Liver (tissue), 8 donors: ENCODE measurements at regions not wholly inside any gene's neighbourhood (a gene's known extent, or its start where the extent isn't known, plus 50 kb on each side); places are given as distances from the start of the nearest gene placed in this dataset.

ENCODE experiments used
- DNase-seq: peaks from one replicate; pipeline ENCODE4 v3.0.0-alpha.2; 2017; ENCODE audit warnings: low spot score
- H3K27ac ChIP-seq, 2 donors: one replicate each; pipeline ENCODE4 v1.7.0; 2013; ENCODE audit warnings: inconsistent platforms in 2 of 2, low read length in 2 of 2, control low read depth in 1 of 2, low read depth in 1 of 2, mild to moderate bottlenecking in 1 of 2
- H3K27me3 ChIP-seq, 4 donors: one replicate each; pipeline versions ENCODE4 v1.6.1 to v1.7.0; 2013; ENCODE audit warnings: low read length in 3 of 4, inconsistent platforms in 1 of 4, mild to moderate bottlenecking in 1 of 4, moderate library complexity in 1 of 4; ENCODE audit not compliant: control insufficient read depth in 4 of 4, insufficient read depth in 4 of 4
- H3K36me3 ChIP-seq, 4 donors: one replicate each; pipeline versions ENCODE4 v1.6.1 to v1.7.0; 2013; ENCODE audit warnings: low read length in 3 of 4, mild to moderate bottlenecking in 3 of 4, low read depth in 1 of 4, moderate library complexity in 1 of 4; ENCODE audit not compliant: control insufficient read depth in 4 of 4, insufficient read depth in 3 of 4
- H3K4me1 ChIP-seq, 4 donors: one replicate each; pipeline versions ENCODE4 v1.6.1 to v1.7.0; 2013; ENCODE audit warnings: low read length in 3 of 4, mild to moderate bottlenecking in 3 of 4, moderate library complexity in 1 of 4; ENCODE audit not compliant: control insufficient read depth in 4 of 4, insufficient read depth in 4 of 4
- H3K4me3 ChIP-seq, 3 donors: one replicate each; pipeline versions ENCODE4 v1.6.1 to v1.7.0; 2013; ENCODE audit warnings: low read length in 3 of 3, control low read depth in 1 of 3, low read depth in 1 of 3, mild to moderate bottlenecking in 1 of 3
- H3K9ac ChIP-seq, 2 donors: one replicate each; pipeline ENCODE4 v1.7.0; 2013; ENCODE audit warnings: low read length in 2 of 2, mild to moderate bottlenecking in 2 of 2, moderate library complexity in 2 of 2, control low read depth in 1 of 2, low read depth in 1 of 2
- H3K9me3 ChIP-seq, 4 donors: one replicate each; pipeline versions ENCODE4 v1.6.1 to v1.7.0; 2013; ENCODE audit warnings: low read length in 3 of 4; ENCODE audit not compliant: control insufficient read depth in 4 of 4
- EGR1 ChIP-seq, 2 donors: IDR thresholded peaks; 2 replicates each; pipeline ENCODE4 v1.6.1; 2016 to 2018; ENCODE audit warnings: antibody characterized with exemption in 2 of 2, low read depth in 2 of 2
- FOXA1 ChIP-seq: IDR thresholded peaks from 2 replicates; pipeline ENCODE4 v1.6.1; 2016; ENCODE audit warnings: antibody characterized with exemption
- FOXA2 ChIP-seq: IDR thresholded peaks from 2 replicates; pipeline ENCODE4 v1.6.1; 2016; ENCODE audit warnings: antibody characterized with exemption
- HNF4A ChIP-seq, 2 donors: conservative IDR thresholded peaks; 2 replicates each; pipeline ENCODE4 v1.6.1; 2016; ENCODE audit warnings: antibody characterized with exemption in 2 of 2, mild to moderate bottlenecking in 2 of 2
- HNF4G ChIP-seq: IDR thresholded peaks from 2 replicates; pipeline ENCODE4 v1.6.1; 2016; ENCODE audit warnings: antibody characterized with exemption
- JUND ChIP-seq, 2 donors: IDR thresholded peaks; 2 replicates each; pipeline ENCODE4 v1.6.1; 2016; ENCODE audit warnings: antibody characterized with exemption in 2 of 2
- NR2F2 ChIP-seq: IDR thresholded peaks from 2 replicates; pipeline ENCODE4 v1.6.1; 2016; ENCODE audit warnings: antibody characterized with exemption
- RAD21 ChIP-seq, 2 donors: IDR thresholded peaks; 2 replicates each; pipeline ENCODE4 v1.6.1; 2016; ENCODE audit warnings: antibody characterized with exemption in 2 of 2, mild to moderate bottlenecking in 2 of 2
- SP1 ChIP-seq: IDR thresholded peaks from 2 replicates; pipeline ENCODE4 v1.6.1; 2018; ENCODE audit warnings: antibody characterized with exemption, mild to moderate bottlenecking
- TAF1 ChIP-seq: conservative IDR thresholded peaks from 2 replicates; pipeline ENCODE4 v1.6.1; 2016; ENCODE audit warnings: antibody characterized with exemption, mild to moderate bottlenecking
- YY1 ChIP-seq: IDR thresholded peaks from 2 replicates; pipeline ENCODE4 v1.6.1; 2016; ENCODE audit warnings: antibody characterized with exemption, mild to moderate bottlenecking
- ZBTB33 ChIP-seq: IDR thresholded peaks from 2 replicates; pipeline ENCODE4 v1.6.1; 2016; ENCODE audit warnings: antibody characterized with exemption
- WGBS: extraction: QIAGEN DNeasy Blood & Tissue Kit; methylation state at CpG from one replicate; pipeline ENCODE4 v1.1.7; 2013; 5-methylcytosine and 5-hydroxymethylcytosine counted together
- TF ChIP-seq, protein P1 (sequence below): IDR thresholded peaks from 2 replicates; pipeline ENCODE4 v1.6.1; 2016; ENCODE audit warnings: antibody characterized with exemption
- TF ChIP-seq, protein P2 (sequence below): IDR thresholded peaks from 2 replicates; pipeline ENCODE4 v1.6.1; 2016; ENCODE audit warnings: antibody characterized with exemption, mild to moderate bottlenecking
- TF ChIP-seq, protein P3 (sequence below): fragments of 150-350 bp; IDR thresholded peaks from 2 replicates; pipeline ENCODE4 v1.5.1; 2017; ENCODE audit warnings: improper control_type of control experiment, low read depth, low read length; ENCODE audit not compliant: missing input control
- TF ChIP-seq, protein P4 (sequence below): IDR thresholded peaks from 2 replicates; pipeline ENCODE4 v1.6.1; 2016; ENCODE audit warnings: antibody characterized with exemption
- donor health status: healthy.
- donor health status: healthy.
- donor health status: healthy.
- donor health status: healthy.
- donor health status: healthy.

DNA sequence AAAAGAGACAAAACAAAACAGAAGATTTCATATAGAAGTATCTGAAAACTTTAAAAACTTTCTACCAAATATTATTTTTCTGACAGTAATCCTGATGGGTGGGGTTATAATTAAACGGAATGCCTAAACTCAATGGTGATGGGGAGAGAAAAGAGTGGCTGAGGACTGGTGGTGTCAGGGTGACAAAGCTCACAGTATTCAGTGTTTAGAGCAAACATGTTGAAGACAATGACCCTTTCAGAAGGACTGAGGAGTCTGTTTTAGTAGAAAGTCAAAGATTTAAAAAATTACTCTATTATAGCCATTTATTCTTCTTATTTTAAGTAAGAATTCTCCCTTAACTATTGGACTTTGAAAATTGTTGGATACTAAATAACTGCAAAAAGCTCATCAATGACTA, 1144.0 kb downstream of the TAF11L14 start (continued):
- no peak for TF ChIP-seq ZBTB33

GRCh38 chr5:18789218-18789998, 1155.1 kb downstream of the TAF11L14 start:
- Histone ChIP-seq H3K4me1 (no peaks in the 10 kb centered on the region), H3K9me3 (no peaks in the 10 kb centered on the region), H3K9ac (no peak overlapping the region), H3K4me3 (no peak overlapping the region), H3K27me3 (no peaks in the 10 kb centered on the region), H3K36me3 (no peaks in the 10 kb centered on the region), H3K27ac (no peak overlapping the region)
- TF ChIP-seq SP1 = no peak
- no peak for TF ChIP-seq FOXA1
- no peak for TF ChIP-seq TAF1
- TF ChIP-seq HNF4A (conservative IDR thresholded peaks at IDR 0.05) = no peak
- TF ChIP-seq ZBTB33 = no peak
- no peak for TF ChIP-seq EGR1 (IDR thresholded peaks at IDR 0.05; ENCODE audit: low read depth in 2 of 2)
- no peak for TF ChIP-seq RAD21 (IDR thresholded peaks at IDR 0.05)
- TF ChIP-seq, protein P1, sequence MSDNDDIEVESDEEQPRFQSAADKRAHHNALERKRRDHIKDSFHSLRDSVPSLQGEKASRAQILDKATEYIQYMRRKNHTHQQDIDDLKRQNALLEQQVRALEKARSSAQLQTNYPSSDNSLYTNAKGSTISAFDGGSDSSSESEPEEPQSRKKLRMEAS = no peak
- no peak for TF ChIP-seq FOXA2
- WGBS = 71% methylated on average over 1 of the region's 1 CpG
- no peak for DNase-seq

DNA sequence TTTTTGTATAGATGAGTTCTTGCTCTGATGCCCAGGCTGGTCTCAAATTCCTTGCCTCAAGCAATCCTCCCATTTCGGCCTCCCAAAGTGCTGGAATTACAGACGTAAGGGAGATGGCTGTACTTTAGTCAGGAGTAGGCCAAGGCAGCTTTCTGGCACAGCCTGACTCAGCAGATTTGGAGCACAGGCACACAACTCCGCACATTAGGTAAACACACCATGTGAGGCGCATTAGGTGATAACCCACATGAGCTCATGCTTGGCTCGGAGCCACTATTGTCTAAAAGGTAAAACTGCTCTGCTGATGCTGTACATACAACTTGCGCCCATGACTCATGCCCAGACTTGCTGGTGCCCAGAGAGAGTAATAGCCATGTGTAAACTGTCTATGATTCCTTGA, 1157.9 kb downstream of the TAF11L14 start:
- 67% methylated on average over 6 of the region's 6 CpGs for WGBS
- Histone ChIP-seq H3K4me1 (no peaks in the 10 kb centered on the region), H3K9me3 (no peaks in the 10 kb centered on the region), H3K9ac (no peak overlapping the region), H3K36me3 (no peaks in the 10 kb centered on the region), H3K27ac (no peak overlapping the region), H3K27me3 (no peaks in the 10 kb centered on the region), H3K4me3 (no peak overlapping the region)
- no peak for DNase-seq
- TF ChIP-seq, protein P2, sequence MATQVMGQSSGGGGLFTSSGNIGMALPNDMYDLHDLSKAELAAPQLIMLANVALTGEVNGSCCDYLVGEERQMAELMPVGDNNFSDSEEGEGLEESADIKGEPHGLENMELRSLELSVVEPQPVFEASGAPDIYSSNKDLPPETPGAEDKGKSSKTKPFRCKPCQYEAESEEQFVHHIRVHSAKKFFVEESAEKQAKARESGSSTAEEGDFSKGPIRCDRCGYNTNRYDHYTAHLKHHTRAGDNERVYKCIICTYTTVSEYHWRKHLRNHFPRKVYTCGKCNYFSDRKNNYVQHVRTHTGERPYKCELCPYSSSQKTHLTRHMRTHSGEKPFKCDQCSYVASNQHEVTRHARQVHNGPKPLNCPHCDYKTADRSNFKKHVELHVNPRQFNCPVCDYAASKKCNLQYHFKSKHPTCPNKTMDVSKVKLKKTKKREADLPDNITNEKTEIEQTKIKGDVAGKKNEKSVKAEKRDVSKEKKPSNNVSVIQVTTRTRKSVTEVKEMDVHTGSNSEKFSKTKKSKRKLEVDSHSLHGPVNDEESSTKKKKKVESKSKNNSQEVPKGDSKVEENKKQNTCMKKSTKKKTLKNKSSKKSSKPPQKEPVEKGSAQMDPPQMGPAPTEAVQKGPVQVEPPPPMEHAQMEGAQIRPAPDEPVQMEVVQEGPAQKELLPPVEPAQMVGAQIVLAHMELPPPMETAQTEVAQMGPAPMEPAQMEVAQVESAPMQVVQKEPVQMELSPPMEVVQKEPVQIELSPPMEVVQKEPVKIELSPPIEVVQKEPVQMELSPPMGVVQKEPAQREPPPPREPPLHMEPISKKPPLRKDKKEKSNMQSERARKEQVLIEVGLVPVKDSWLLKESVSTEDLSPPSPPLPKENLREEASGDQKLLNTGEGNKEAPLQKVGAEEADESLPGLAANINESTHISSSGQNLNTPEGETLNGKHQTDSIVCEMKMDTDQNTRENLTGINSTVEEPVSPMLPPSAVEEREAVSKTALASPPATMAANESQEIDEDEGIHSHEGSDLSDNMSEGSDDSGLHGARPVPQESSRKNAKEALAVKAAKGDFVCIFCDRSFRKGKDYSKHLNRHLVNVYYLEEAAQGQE = no peak
- TF ChIP-seq HNF4G (no peak), YY1 (no peak), JUND (IDR thresholded peaks at IDR 0.05) (no peak), SP1 (no peak), FOXA2 (no peak), RAD21 (IDR thresholded peaks at IDR 0.05) (no peak), HNF4A (conservative IDR thresholded peaks at IDR 0.05) (no peak), NR2F2 (no peak), TAF1 (no peak), ZBTB33 (no peak), FOXA1 (no peak), EGR1 (IDR thresholded peaks at IDR 0.05; ENCODE audit: low read depth in 2 of 2) (no peak)
- TF ChIP-seq, protein P3, sequence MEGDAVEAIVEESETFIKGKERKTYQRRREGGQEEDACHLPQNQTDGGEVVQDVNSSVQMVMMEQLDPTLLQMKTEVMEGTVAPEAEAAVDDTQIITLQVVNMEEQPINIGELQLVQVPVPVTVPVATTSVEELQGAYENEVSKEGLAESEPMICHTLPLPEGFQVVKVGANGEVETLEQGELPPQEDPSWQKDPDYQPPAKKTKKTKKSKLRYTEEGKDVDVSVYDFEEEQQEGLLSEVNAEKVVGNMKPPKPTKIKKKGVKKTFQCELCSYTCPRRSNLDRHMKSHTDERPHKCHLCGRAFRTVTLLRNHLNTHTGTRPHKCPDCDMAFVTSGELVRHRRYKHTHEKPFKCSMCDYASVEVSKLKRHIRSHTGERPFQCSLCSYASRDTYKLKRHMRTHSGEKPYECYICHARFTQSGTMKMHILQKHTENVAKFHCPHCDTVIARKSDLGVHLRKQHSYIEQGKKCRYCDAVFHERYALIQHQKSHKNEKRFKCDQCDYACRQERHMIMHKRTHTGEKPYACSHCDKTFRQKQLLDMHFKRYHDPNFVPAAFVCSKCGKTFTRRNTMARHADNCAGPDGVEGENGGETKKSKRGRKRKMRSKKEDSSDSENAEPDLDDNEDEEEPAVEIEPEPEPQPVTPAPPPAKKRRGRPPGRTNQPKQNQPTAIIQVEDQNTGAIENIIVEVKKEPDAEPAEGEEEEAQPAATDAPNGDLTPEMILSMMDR = no peak
- TF ChIP-seq, protein P1 = no peak
- TF ChIP-seq, protein P4, sequence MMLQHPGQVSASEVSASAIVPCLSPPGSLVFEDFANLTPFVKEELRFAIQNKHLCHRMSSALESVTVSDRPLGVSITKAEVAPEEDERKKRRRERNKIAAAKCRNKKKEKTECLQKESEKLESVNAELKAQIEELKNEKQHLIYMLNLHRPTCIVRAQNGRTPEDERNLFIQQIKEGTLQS = no peak
